Astrocyte (in vitro differentiated cells and primary cell): ENCODE measurements at regions not wholly inside any gene's neighbourhood (a gene's known extent, or its start where the extent isn't known, plus 50 kb on each side); places are given as distances from the start of the nearest gene placed in this dataset.
"Not testable (repeated sequence)": the region's sequence is repeated elsewhere in the genome, so short reads cannot be mapped to it uniquely, and the experiment has no call there.

Source experiments
- CTCF ChIP-seq: IDR thresholded peaks from 2 replicates; pipeline ENCODE4 v1.5.1; 2011; ENCODE audit warnings: low read depth, mild to moderate bottlenecking, inconsistent platforms, low read length, moderate library complexity; ENCODE audit not compliant: insufficient read depth
- EZH2 ChIP-seq: IDR thresholded peaks from 2 replicates; pipeline ENCODE4 v1.6.1; 2012; ENCODE audit warnings: mild to moderate bottlenecking, low read length, inconsistent platforms; ENCODE audit not compliant: insufficient read depth

GRCh38 chr13:18697851-18698250, 483.8 kb downstream of the TUBA3C start:
- not testable (repeated sequence) for TF ChIP-seq EZH2, CTCF
